Retinal pigment epithelial cell (primary cell): ENCODE measurements at regions not wholly inside any gene's neighbourhood (a gene's known extent, or its start where the extent isn't known, plus 50 kb on each side); places are given as distances from the start of the nearest gene placed in this dataset.

Source experiments
- DNase-seq: peaks from one replicate; pipeline ENCODE4 v3.0.0-alpha.2; 2010; ENCODE audit warnings: low read depth
- H3K4me3 ChIP-seq: 2 replicates; pipeline ENCODE4 v1.5.1; 2011; ENCODE audit warnings: mild to moderate bottlenecking, low read length, control low read depth, moderate library complexity
- CTCF ChIP-seq: conservative IDR thresholded peaks from 2 replicates; pipeline ENCODE4 v1.5.1; 2011; ENCODE audit warnings: low read depth, low read length, control low read depth, inconsistent platforms

- H3K4me3 ChIP-seq = no peak overlapping the region
- TF ChIP-seq CTCF = no peak
- no peak for DNase-seq
These were observed 247.7 kb upstream of the RBMS1 start for GRCh38 chr2:160741271-160741670.

- no peak overlapping the region for H3K4me3 ChIP-seq
- no peak for TF ChIP-seq CTCF
- DNase-seq = no peak
These were observed 248.2 kb upstream of the RBMS1 start for GRCh38 chr2:160741815-160742214.

GRCh38 chr2:160742667-160743066, 249.1 kb upstream of the RBMS1 start:
- no peak for DNase-seq
- TF ChIP-seq CTCF = no peak
- H3K4me3 ChIP-seq = no peak overlapping the region

- no peak for TF ChIP-seq CTCF
- no peak for DNase-seq
These were observed 254.0 kb upstream of the RBMS1 start for GRCh38 chr2:160747501-160748170.

GRCh38 chr2:160751021-160751420, 257.4 kb upstream of the RBMS1 start:
- TF ChIP-seq CTCF = no peak
- no peak overlapping the region for H3K4me3 ChIP-seq
- no peak for DNase-seq

More at GRCh38 chr2:160747501-160748170, 254.0 kb upstream of the RBMS1 start:
- H3K4me3 ChIP-seq = no peak overlapping the region

- DNase-seq = peak; percentile 55
- H3K4me3 ChIP-seq = no peak overlapping the region
- no peak for TF ChIP-seq CTCF
These were observed 259.1 kb upstream of the RBMS1 start for GRCh38 chr2:160752475-160753330.

GRCh38 chr2:160753331-160753654, 259.7 kb upstream of the RBMS1 start:
- no peak for DNase-seq
- H3K4me3 ChIP-seq = no peak overlapping the region
- no peak for TF ChIP-seq CTCF
